GM21367 (cell line): ENCODE measurements at regions not wholly inside any gene's neighbourhood (a gene's known extent, or its start where the extent isn't known, plus 50 kb on each side); places are given as distances from the start of the nearest gene placed in this dataset.
"Not testable (repeated sequence)": the region's sequence is repeated elsewhere in the genome, so short reads cannot be mapped to it uniquely, and the experiment has no call there.

Experiments used
- ATAC-seq: cut with Tn5 transposase; IDR thresholded peaks from one replicate; pipeline ENCODE4 v1.9.1; 2021; ENCODE audit not compliant: unreplicated experiment

GRCh38 chr3:140752499-140752898 lies 74.6 kb downstream of the TRIM42 start:
- no peak for ATAC-seq

GRCh38 chr3:140753865-140754754 lies 76.2 kb downstream of the TRIM42 start:
- ATAC-seq = peak; percentile 45

- ATAC-seq = no peak
Measured at GRCh38 chr3:140754936-140755335, 77.1 kb downstream of the TRIM42 start.

GRCh38 chr3:140756240-140757016 lies 78.6 kb downstream of the TRIM42 start:
- ATAC-seq = peak; percentile 72

GRCh38 chr3:140758791-140759444 lies 81.1 kb downstream of the TRIM42 start:
- ATAC-seq = no peak

- ATAC-seq = no peak
Measured at GRCh38 chr3:140760324-140761075, 82.6 kb downstream of the TRIM42 start.

GRCh38 chr3:140761076-140761639 lies 83.3 kb downstream of the TRIM42 start:
- no peak for ATAC-seq

GRCh38 chr3:140762746-140763145 lies 84.9 kb downstream of the TRIM42 start:
- no peak for ATAC-seq

- no peak for ATAC-seq
Measured at GRCh38 chr3:140763532-140763931, 85.7 kb downstream of the TRIM42 start.

- no peak for ATAC-seq
Measured at GRCh38 chr3:140765246-140765645, 87.4 kb downstream of the TRIM42 start.

- no peak for ATAC-seq
Measured at GRCh38 chr3:140766465-140766864, 88.6 kb downstream of the TRIM42 start.

- ATAC-seq = no peak
Measured at GRCh38 chr3:140767566-140767965, 89.7 kb downstream of the TRIM42 start.

GRCh38 chr3:140768941-140769340 lies 91.1 kb downstream of the TRIM42 start:
- no peak for ATAC-seq

GRCh38 chr3:140769951-140770350 lies 92.1 kb downstream of the TRIM42 start:
- ATAC-seq = no peak

- no peak for ATAC-seq
Measured at GRCh38 chr3:140770977-140771667, 93.3 kb downstream of the TRIM42 start.

- no peak for ATAC-seq
Measured at GRCh38 chr3:140777631-140778233, 99.9 kb downstream of the TRIM42 start.

- ATAC-seq = no peak
Measured at GRCh38 chr3:140791368-140791767, 113.5 kb downstream of the TRIM42 start.

- no peak for ATAC-seq
Measured at GRCh38 chr3:140794507-140794906, 116.6 kb downstream of the TRIM42 start.

- not testable (repeated sequence) for ATAC-seq
Measured at GRCh38 chr3:140802898-140803297, 125.0 kb downstream of the TRIM42 start.
